Loucy (cell line): ENCODE measurements at regions not wholly inside any gene's neighbourhood (a gene's known extent, or its start where the extent isn't known, plus 50 kb on each side); places are given as distances from the start of the nearest gene placed in this dataset.
"Not testable (repeated sequence)": the region's sequence is repeated elsewhere in the genome, so short reads cannot be mapped to it uniquely, and the experiment has no call there.

Source experiments
- H2AFZ ChIP-seq: fragments of 200-600 bp; sonication (generic); 2 replicates; pipeline ENCODE4 v1.6.0; 2016; ENCODE audit warnings: antibody characterized with exemption, mild to moderate bottlenecking, low read length, moderate library complexity
- H3F3A ChIP-seq: fragments of 200-600 bp; 2 replicates; pipeline ENCODE4 v1.6.0; 2016; ENCODE audit warnings: antibody characterized with exemption, low read depth, mild to moderate bottlenecking
- H3K27me3 ChIP-seq: fragments of 200-600 bp; sonication (generic); 2 replicates; pipeline ENCODE4 v1.6.1; 2014; ENCODE audit warnings: low read length, mild to moderate bottlenecking; ENCODE audit not compliant: insufficient read depth, poor library complexity, severe bottlenecking
- H3K36me3 ChIP-seq: fragments of 200-600 bp; sonication (generic); 2 replicates; pipeline ENCODE4 v1.6.1; 2016; ENCODE audit warnings: low read length; ENCODE audit not compliant: insufficient read depth
- H3K4me1 ChIP-seq: fragments of 200-600 bp; sonication (generic); 2 replicates; pipeline ENCODE4 v1.5.1; 2014; ENCODE audit warnings: low read length, mild to moderate bottlenecking; ENCODE audit not compliant: insufficient read depth, poor library complexity, severe bottlenecking
- H3K4me2 ChIP-seq: fragments of 200-600 bp; sonication (generic); 2 replicates; pipeline ENCODE4 v1.6.0; 2014; ENCODE audit warnings: antibody characterized with exemption, low read length, low read depth, mild to moderate bottlenecking; ENCODE audit not compliant: poor library complexity, severe bottlenecking
- H3K4me3 ChIP-seq: fragments of 200-600 bp; sonication (generic); 2 replicates; pipeline ENCODE4 v1.5.1; 2014; ENCODE audit warnings: low read length, mild to moderate bottlenecking, mixed read lengths; ENCODE audit not compliant: poor library complexity, severe bottlenecking
- H3K79me2 ChIP-seq: fragments of 200-600 bp; sonication (generic); 2 replicates; pipeline ENCODE4 v1.6.1; 2014; ENCODE audit warnings: low read length; ENCODE audit not compliant: insufficient read depth
- H3K9ac ChIP-seq: fragments of 200-600 bp; sonication (generic); 2 replicates; pipeline ENCODE4 v1.6.0; 2014; ENCODE audit warnings: mild to moderate bottlenecking, low read depth, low read length, moderate library complexity; ENCODE audit not compliant: poor library complexity, severe bottlenecking
- H3K9me2 ChIP-seq: fragments of 200-600 bp; sonication (generic); replicated peaks from 2 replicates; pipeline ENCODE4 v1.6.1; 2016; ENCODE audit warnings: low read depth, low read length, mixed read lengths
- H3K9me3 ChIP-seq: fragments of 200-600 bp; sonication (generic); 2 replicates; pipeline ENCODE4 v1.6.1; 2014; ENCODE audit warnings: mild to moderate bottlenecking, antibody characterized with exemption, low read length, low read depth; ENCODE audit not compliant: insufficient read depth
- H4K20me1 ChIP-seq: fragments of 200-600 bp; sonication (generic); 2 replicates; pipeline ENCODE4 v1.6.0; 2014; ENCODE audit warnings: antibody characterized with exemption, low read length, mild to moderate bottlenecking; ENCODE audit not compliant: insufficient read depth, poor library complexity, severe bottlenecking
- EZH2phosphoT487 ChIP-seq: fragments of 200-600 bp; IDR thresholded peaks from 2 replicates; pipeline ENCODE4 v1.6.1; 2018; ENCODE audit warnings: antibody characterized with exemption, mild to moderate bottlenecking, moderate library complexity, borderline replicate concordance
- TF ChIP-seq, protein P1 (sequence below): fragments of 200-600 bp; sonication (generic); conservative IDR thresholded peaks from 2 replicates; pipeline ENCODE4 v1.5.1; 2014; ENCODE audit warnings: mild to moderate bottlenecking, antibody characterized with exemption, low read length

GRCh38 chr9:21543187-21543586, 61.1 kb upstream of the IFNE start:
- Histone ChIP-seq H3K79me2 (no peaks in the 10 kb centered on the region), H3K9me3 (no peaks in the 10 kb centered on the region), H3K4me1 (no peaks in the 10 kb centered on the region), H3F3A (no peaks in the 10 kb centered on the region), H3K9ac (no peak overlapping the region), H2AFZ (no peak overlapping the region), H3K9me2 (no peaks in the 10 kb centered on the region), H3K4me2 (no peak overlapping the region), H4K20me1 (no peaks in the 10 kb centered on the region), H3K36me3 (no peaks in the 10 kb centered on the region), H3K27me3 (no peaks in the 10 kb centered on the region), H3K4me3 (no peak overlapping the region)
- TF ChIP-seq, protein P1, sequence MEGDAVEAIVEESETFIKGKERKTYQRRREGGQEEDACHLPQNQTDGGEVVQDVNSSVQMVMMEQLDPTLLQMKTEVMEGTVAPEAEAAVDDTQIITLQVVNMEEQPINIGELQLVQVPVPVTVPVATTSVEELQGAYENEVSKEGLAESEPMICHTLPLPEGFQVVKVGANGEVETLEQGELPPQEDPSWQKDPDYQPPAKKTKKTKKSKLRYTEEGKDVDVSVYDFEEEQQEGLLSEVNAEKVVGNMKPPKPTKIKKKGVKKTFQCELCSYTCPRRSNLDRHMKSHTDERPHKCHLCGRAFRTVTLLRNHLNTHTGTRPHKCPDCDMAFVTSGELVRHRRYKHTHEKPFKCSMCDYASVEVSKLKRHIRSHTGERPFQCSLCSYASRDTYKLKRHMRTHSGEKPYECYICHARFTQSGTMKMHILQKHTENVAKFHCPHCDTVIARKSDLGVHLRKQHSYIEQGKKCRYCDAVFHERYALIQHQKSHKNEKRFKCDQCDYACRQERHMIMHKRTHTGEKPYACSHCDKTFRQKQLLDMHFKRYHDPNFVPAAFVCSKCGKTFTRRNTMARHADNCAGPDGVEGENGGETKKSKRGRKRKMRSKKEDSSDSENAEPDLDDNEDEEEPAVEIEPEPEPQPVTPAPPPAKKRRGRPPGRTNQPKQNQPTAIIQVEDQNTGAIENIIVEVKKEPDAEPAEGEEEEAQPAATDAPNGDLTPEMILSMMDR: no peak
- TF ChIP-seq EZH2phosphoT487: no peak

DNA sequence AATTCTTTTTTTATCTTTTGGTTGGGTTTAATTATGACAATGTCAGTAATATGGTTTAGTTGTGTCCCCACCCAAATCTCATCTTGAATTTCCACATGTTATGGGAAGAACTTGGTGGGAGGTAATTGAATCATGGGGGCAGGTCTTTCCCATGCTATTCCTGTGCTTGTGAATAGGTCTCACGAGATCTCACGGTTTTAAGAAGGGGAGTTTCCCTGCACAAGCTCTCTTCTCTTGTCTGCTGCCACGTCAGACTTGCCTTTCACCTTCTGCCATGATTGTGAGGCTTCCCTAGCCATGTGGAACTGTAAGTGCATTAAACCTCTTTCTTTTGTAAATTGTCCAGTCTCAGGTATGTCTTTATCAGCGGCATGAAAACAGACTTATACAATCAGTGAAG, 61.7 kb upstream of the IFNE start:
- not testable (repeated sequence) for H4K20me1 ChIP-seq, H3K9me3 ChIP-seq, H3K9ac ChIP-seq, H2AFZ ChIP-seq, H3K9me2 ChIP-seq, H3K27me3 ChIP-seq, H3K4me1 ChIP-seq, H3K36me3 ChIP-seq, H3K4me3 ChIP-seq, H3K4me2 ChIP-seq, H3F3A ChIP-seq, H3K79me2 ChIP-seq

DNA sequence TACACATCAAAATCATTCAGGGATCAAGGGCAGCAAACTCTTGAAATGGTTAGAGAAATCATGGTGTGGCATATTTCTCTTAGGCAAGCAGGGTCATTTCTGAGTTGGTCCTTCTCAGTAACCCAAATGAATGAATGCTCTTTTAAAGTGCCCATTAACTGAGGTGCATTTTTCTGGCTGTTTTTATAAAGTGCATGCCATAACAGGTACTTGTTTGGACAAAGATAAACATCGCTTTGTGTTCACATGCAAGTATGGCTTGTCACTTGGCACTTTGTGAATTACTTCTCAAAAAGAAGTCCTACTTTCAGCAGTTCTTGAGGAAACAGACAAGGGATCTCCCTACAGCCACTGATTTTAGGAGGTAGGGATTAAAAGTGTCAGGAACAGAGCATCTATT, 64.8 kb upstream of the IFNE start:
- H3K4me3 ChIP-seq: no peak overlapping the region
- H2AFZ ChIP-seq: no peak overlapping the region
- H3K79me2 ChIP-seq: no peaks in the 10 kb centered on the region
- no peaks in the 10 kb centered on the region for H3F3A ChIP-seq
- TF ChIP-seq, protein P1: no peak
- no peak for TF ChIP-seq EZH2phosphoT487
- H3K9ac ChIP-seq: no peak overlapping the region
- no peak overlapping the region for H3K4me2 ChIP-seq
- H3K36me3 ChIP-seq: no peaks in the 10 kb centered on the region
- no peaks in the 10 kb centered on the region for H3K4me1 ChIP-seq
- H3K27me3 ChIP-seq: no peaks in the 10 kb centered on the region
- H4K20me1 ChIP-seq: no peaks in the 10 kb centered on the region
- H3K9me3 ChIP-seq: no peaks in the 10 kb centered on the region
- no peaks in the 10 kb centered on the region for H3K9me2 ChIP-seq

DNA sequence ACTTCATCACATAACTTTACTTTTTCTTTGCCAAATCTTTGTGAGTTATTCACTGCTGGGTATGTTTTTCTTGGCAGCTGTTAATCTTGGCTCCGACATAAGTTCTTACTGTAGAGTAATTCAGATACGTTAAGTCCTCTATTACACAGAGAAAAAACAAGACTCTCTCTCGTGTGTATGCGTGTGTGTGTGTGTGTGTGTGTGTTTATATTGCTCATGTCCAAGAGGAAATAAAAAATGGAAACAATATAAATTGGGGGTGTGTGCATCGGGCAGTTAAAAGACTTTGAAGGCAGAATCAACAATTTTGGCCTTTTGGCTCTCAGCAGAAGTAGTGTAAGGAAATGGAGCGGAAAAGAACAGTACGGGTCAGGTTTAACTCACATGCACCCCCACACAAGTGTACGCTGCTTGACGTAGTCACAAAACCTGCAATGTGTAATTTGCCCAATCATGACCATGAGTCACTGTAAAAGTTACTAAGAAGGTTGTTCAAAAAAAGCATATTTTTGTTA, 67.2 kb upstream of the IFNE start:
- Histone ChIP-seq H3K27me3 (no peaks in the 10 kb centered on the region), H3K36me3 (no peaks in the 10 kb centered on the region), H3K9me2 (no peaks in the 10 kb centered on the region), H3K79me2 (no peaks in the 10 kb centered on the region), H3K4me1 (no peaks in the 10 kb centered on the region), H2AFZ (no peak overlapping the region), H3F3A (no peaks in the 10 kb centered on the region), H3K9ac (no peak overlapping the region), H3K4me2 (no peak overlapping the region), H3K9me3 (no peaks in the 10 kb centered on the region), H3K4me3 (no peak overlapping the region), H4K20me1 (no peaks in the 10 kb centered on the region)
- TF ChIP-seq EZH2phosphoT487: no peak
- TF ChIP-seq, protein P1: no peak
